Parathyroid adenoma (tissue), 2 donors: ENCODE measurements at regions not wholly inside any gene's neighbourhood (a gene's known extent, or its start where the extent isn't known, plus 50 kb on each side); places are given as distances from the start of the nearest gene placed in this dataset.

ENCODE experiments used
- H2AFZ ChIP-seq: fragments of 300-600 bp; sonication (generic); one replicate; pipeline ENCODE4 v1.7.0; 2017; ENCODE audit warnings: antibody characterized with exemption, mild to moderate bottlenecking
- H3K27ac ChIP-seq: fragments of 300-600 bp; sonication (generic); one replicate; pipeline ENCODE4 v1.7.0; 2017
- H3K27me3 ChIP-seq: fragments of 300-600 bp; sonication (generic); one replicate; pipeline ENCODE4 v1.7.0; 2017; ENCODE audit warnings: low read length; ENCODE audit not compliant: control insufficient read depth, insufficient read depth
- H3K36me3 ChIP-seq: fragments of 300-600 bp; sonication (generic); one replicate; pipeline ENCODE4 v1.7.0; 2017; ENCODE audit warnings: low read length; ENCODE audit not compliant: control insufficient read depth, insufficient read depth
- H3K4me1 ChIP-seq: fragments of 300-600 bp; sonication (generic); one replicate; pipeline ENCODE4 v1.7.0; 2017; ENCODE audit warnings: control low read depth
- H3K4me2 ChIP-seq: fragments of 300-600 bp; sonication (generic); one replicate; pipeline ENCODE4 v1.7.0; 2017; ENCODE audit warnings: low read length
- H3K4me3 ChIP-seq: fragments of 300-600 bp; sonication (generic); one replicate; pipeline ENCODE4 v1.7.0; 2017; ENCODE audit warnings: low read depth, low read length
- H3K79me2 ChIP-seq: fragments of 300-600 bp; sonication (generic); one replicate; pipeline ENCODE4 v1.7.0; 2017; ENCODE audit warnings: control low read depth
- H3K9ac ChIP-seq: fragments of 300-600 bp; sonication (generic); one replicate; pipeline ENCODE4 v1.7.0; 2017; ENCODE audit warnings: mild to moderate bottlenecking
- H3K9me3 ChIP-seq: fragments of 300-600 bp; sonication (generic); one replicate; pipeline ENCODE4 v1.7.0; 2017; ENCODE audit warnings: low read length; ENCODE audit not compliant: control insufficient read depth
- CTCF ChIP-seq: fragments of 300-600 bp; sonication (generic); IDR thresholded peaks from one replicate; pipeline ENCODE4 v1.7.0; 2017; ENCODE audit warnings: antibody characterized with exemption, mild to moderate bottlenecking
- donor health status: primary hyperparathyroidism.

GRCh38 chr1:29696656-29697390 is 460.5 kb downstream of the PTPRU start:
- no peaks in the 10 kb centered on the region for H3K36me3 ChIP-seq
- no peaks in the 10 kb centered on the region for H3K79me2 ChIP-seq
- H2AFZ ChIP-seq = no peak overlapping the region
- no peaks in the 10 kb centered on the region for H3K9me3 ChIP-seq
- no peak overlapping the region for H3K9ac ChIP-seq
- no peak overlapping the region for H3K4me2 ChIP-seq
- H3K4me1 ChIP-seq = no peaks in the 10 kb centered on the region
- H3K27ac ChIP-seq = no peak overlapping the region
- no peak for TF ChIP-seq CTCF
- H3K27me3 ChIP-seq = no peaks in the 10 kb centered on the region
- no peak overlapping the region for H3K4me3 ChIP-seq

GRCh38 chr1:29695803-29696202 is 459.5 kb downstream of the PTPRU start:
- H3K36me3 ChIP-seq = no peaks in the 10 kb centered on the region
- no peaks in the 10 kb centered on the region for H3K79me2 ChIP-seq
- no peak overlapping the region for H3K9ac ChIP-seq
- H3K4me2 ChIP-seq = no peak overlapping the region
- no peaks in the 10 kb centered on the region for H3K27me3 ChIP-seq
- no peak overlapping the region for H3K27ac ChIP-seq
- no peaks in the 10 kb centered on the region for H3K9me3 ChIP-seq
- H2AFZ ChIP-seq = no peak overlapping the region
- H3K4me3 ChIP-seq = no peak overlapping the region
- H3K4me1 ChIP-seq = no peaks in the 10 kb centered on the region
- TF ChIP-seq CTCF = no peak

- Histone ChIP-seq H3K36me3 (no peaks in the 10 kb centered on the region), H2AFZ (no peak overlapping the region)
- TF ChIP-seq CTCF = no peak
These were observed 458.7 kb downstream of the PTPRU start for GRCh38 chr1:29695036-29695435.

GRCh38 chr1:29691499-29691898 is 455.2 kb downstream of the PTPRU start:
- H3K9me3 ChIP-seq = no peaks in the 10 kb centered on the region
- no peaks in the 10 kb centered on the region for H3K79me2 ChIP-seq
- H3K27ac ChIP-seq = no peak overlapping the region
- no peak for TF ChIP-seq CTCF
- no peak overlapping the region for H3K4me2 ChIP-seq
- no peak overlapping the region for H2AFZ ChIP-seq
- H3K27me3 ChIP-seq = no peaks in the 10 kb centered on the region
- no peak overlapping the region for H3K4me3 ChIP-seq
- H3K36me3 ChIP-seq = no peaks in the 10 kb centered on the region
- H3K4me1 ChIP-seq = no peaks in the 10 kb centered on the region
- H3K9ac ChIP-seq = no peak overlapping the region

More at GRCh38 chr1:29695036-29695435, 458.7 kb downstream of the PTPRU start:
- Histone ChIP-seq H3K27ac (no peak overlapping the region), H3K79me2 (no peaks in the 10 kb centered on the region), H3K27me3 (no peaks in the 10 kb centered on the region), H3K4me3 (no peak overlapping the region), H3K9me3 (no peaks in the 10 kb centered on the region), H3K4me1 (no peaks in the 10 kb centered on the region), H3K9ac (no peak overlapping the region), H3K4me2 (no peak overlapping the region)

GRCh38 chr1:29690156-29690555 is 453.8 kb downstream of the PTPRU start:
- Histone ChIP-seq H3K4me1 (no peaks in the 10 kb centered on the region), H2AFZ (no peak overlapping the region), H3K36me3 (no peaks in the 10 kb centered on the region), H3K79me2 (no peaks in the 10 kb centered on the region), H3K27ac (no peak overlapping the region), H3K4me2 (no peak overlapping the region), H3K9ac (no peak overlapping the region), H3K4me3 (no peak overlapping the region), H3K27me3 (no peaks in the 10 kb centered on the region), H3K9me3 (no peaks in the 10 kb centered on the region)
- no peak for TF ChIP-seq CTCF
